Breast epithelium (tissue), 3 donors: ENCODE measurements at regions not wholly inside any gene's neighbourhood (a gene's known extent, or its start where the extent isn't known, plus 50 kb on each side); places are given as distances from the start of the nearest gene placed in this dataset.

ENCODE experiments used
- CTCF ChIP-seq, 3 donors: fragments of 450-650 bp; IDR thresholded peaks; one replicate each; pipeline ENCODE4 v1.5.1; 2016 to 2017; ENCODE audit warnings: antibody characterized with exemption in 3 of 3, mild to moderate bottlenecking in 3 of 3, moderate library complexity in 3 of 3
- POLR2A ChIP-seq: fragments of 450-650 bp; IDR thresholded peaks from one replicate; pipeline ENCODE4 v1.6.1; 2016; ENCODE audit warnings: antibody characterized with exemption, mild to moderate bottlenecking, moderate library complexity
- POLR2AphosphoS5 ChIP-seq, 3 donors: sonication (generic); formaldehyde crosslinking; IDR thresholded peaks; one replicate each; pipeline ENCODE4 v1.6.1; 2017; ENCODE audit warnings: antibody characterized with exemption in 3 of 3

GRCh38 chr18:56481751-56482150 is 156.6 kb downstream of the TXNL1 start:
- TF ChIP-seq POLR2A (no peak), CTCF (IDR thresholded peaks at IDR 0.05) (no peak), POLR2AphosphoS5 (IDR thresholded peaks at IDR 0.05) (no peak)
